ENCODE measurements at regions not wholly inside any gene's neighbourhood (a gene's known extent, or its start where the extent isn't known, plus 50 kb on each side); places are given as distances from the start of the nearest gene placed in this dataset.
"Not testable (repeated sequence)": the region's sequence is repeated elsewhere in the genome, so short reads cannot be mapped to it uniquely, and the experiment has no call there.

GRCh38 chr12:42910656-42911055 lies 321.1 kb upstream of the PRICKLE1 start:
- no peak for DNase-seq

- no peak for DNase-seq
These were observed 319.2 kb upstream of the PRICKLE1 start for GRCh38 chr12:42908712-42909111.

GRCh38 chr12:42906801-42907200 lies 317.3 kb upstream of the PRICKLE1 start:
- DNase-seq, result not testable (repeated sequence)

GRCh38 chr12:42905419-42905705 lies 315.8 kb upstream of the PRICKLE1 start:
- no peak for DNase-seq

GRCh38 chr12:42904683-42905418 lies 315.3 kb upstream of the PRICKLE1 start:
- no peak for DNase-seq

- no peak for DNase-seq
These were observed 314.2 kb upstream of the PRICKLE1 start for GRCh38 chr12:42903736-42904135.

- DNase-seq, result no peak
These were observed 312.5 kb upstream of the PRICKLE1 start for GRCh38 chr12:42902001-42902400.

GRCh38 chr12:42893803-42894202 lies 304.3 kb upstream of the PRICKLE1 start:
- DNase-seq, result no peak

GRCh38 chr12:42892702-42893551 lies 303.4 kb upstream of the PRICKLE1 start:
- peak in 1 of 3 experiments; percentile 45 for DNase-seq

GRCh38 chr12:42887657-42888056 lies 298.1 kb upstream of the PRICKLE1 start:
- DNase-seq, result peak in 1 of 3 experiments; percentile 12

- DNase-seq, result peak in 1 of 3 experiments; percentile 61
These were observed 296.6 kb upstream of the PRICKLE1 start for GRCh38 chr12:42886160-42886559.

GRCh38 chr12:42885677-42886076 lies 296.1 kb upstream of the PRICKLE1 start:
- DNase-seq, result no peak

- DNase-seq, result no peak
These were observed 294.6 kb upstream of the PRICKLE1 start for GRCh38 chr12:42884116-42884515.

GRCh38 chr12:42873401-42873800 lies 283.9 kb upstream of the PRICKLE1 start:
- DNase-seq, result no peak

GRCh38 chr12:42871816-42872215 lies 282.3 kb upstream of the PRICKLE1 start:
- no peak for DNase-seq

GRCh38 chr12:42868291-42868690 lies 278.7 kb upstream of the PRICKLE1 start:
- DNase-seq, result no peak

- no peak for DNase-seq
These were observed 275.7 kb upstream of the PRICKLE1 start for GRCh38 chr12:42865282-42865681.

GRCh38 chr12:42862055-42862454 lies 272.5 kb upstream of the PRICKLE1 start:
- no peak for DNase-seq

GRCh38 chr12:42860331-42860730 lies 270.8 kb upstream of the PRICKLE1 start:
- DNase-seq, result not testable (repeated sequence)

GRCh38 chr12:42859612-42860011 lies 270.1 kb upstream of the PRICKLE1 start:
- no peak for DNase-seq

- no peak for DNase-seq
These were observed 267.6 kb upstream of the PRICKLE1 start for GRCh38 chr12:42857106-42857505.

GRCh38 chr12:42855362-42855950 lies 265.9 kb upstream of the PRICKLE1 start:
- no peak for DNase-seq

- DNase-seq, result no peak
These were observed 265.3 kb upstream of the PRICKLE1 start for GRCh38 chr12:42854826-42855225.

- no peak for DNase-seq
These were observed 264.7 kb upstream of the PRICKLE1 start for GRCh38 chr12:42854208-42854607.
